Type B pancreatic cell (in vitro differentiated cells): ENCODE measurements at regions not wholly inside any gene's neighbourhood (a gene's known extent, or its start where the extent isn't known, plus 50 kb on each side); places are given as distances from the start of the nearest gene placed in this dataset.

Experiments used
- DNase-seq: peaks from one replicate; pipeline ENCODE4 v3.0.0; 2021; ENCODE audit warnings: mixed read lengths; ENCODE audit not compliant: unreplicated experiment; ENCODE audit errors: extremely low spot score
- H3K27ac Mint-ChIP-seq: 2 replicates; pipeline ENCODE4 v1.8.0; 2021; ENCODE audit warnings: mild to moderate bottlenecking, mixed read lengths
- H3K27me3 Mint-ChIP-seq: 2 replicates; pipeline ENCODE4 v1.8.0; 2021; ENCODE audit warnings: mixed read lengths
- H3K36me3 Mint-ChIP-seq: 2 replicates; pipeline ENCODE4 v1.8.0; 2021; ENCODE audit warnings: mixed read lengths
- H3K4me1 Mint-ChIP-seq: one replicate; pipeline ENCODE4 v1.8.0; 2021; ENCODE audit warnings: mixed read lengths; ENCODE audit not compliant: unreplicated experiment
- H3K4me3 Mint-ChIP-seq: 2 replicates; pipeline ENCODE4 v1.8.0; 2021; ENCODE audit warnings: mild to moderate bottlenecking, mixed read lengths
- H3K9me3 Mint-ChIP-seq: 2 replicates; pipeline ENCODE4 v1.8.0; 2021; ENCODE audit warnings: mixed read lengths
- TF ChIP-seq, protein P1 (sequence below): fragments of 200-600 bp; sonication (generic); conservative IDR thresholded peaks from 2 replicates; pipeline ENCODE4 v1.5.0; 2021; ENCODE audit warnings: antibody characterized with exemption, mild to moderate bottlenecking

DNA sequence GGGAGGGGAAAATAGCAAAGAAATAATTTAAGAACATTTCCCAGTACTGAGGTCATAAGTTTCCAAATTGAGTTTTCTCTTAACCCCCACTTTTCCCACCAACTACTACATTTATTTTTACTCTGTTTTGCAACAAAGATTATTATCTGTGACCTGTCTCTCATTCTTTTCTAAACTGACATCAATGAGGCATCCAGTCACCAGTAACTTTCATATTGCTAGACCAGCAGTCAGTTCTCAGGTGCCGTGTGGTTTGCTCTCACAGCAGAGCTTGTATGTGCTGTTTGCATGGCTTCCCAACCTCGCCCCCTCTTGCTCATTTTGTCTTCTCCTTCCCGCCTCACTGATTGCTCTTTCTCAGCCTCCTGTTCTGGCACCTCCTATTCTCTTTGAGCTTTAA lies 1091.3 kb downstream of the TBC1D22A start:
- DNase-seq = no peak
- Mint-ChIP-seq H3K9me3 (no peaks in the 10 kb centered on the region), H3K4me1 (peaks cover 4% of the 10 kb centered on the region), H3K27me3 (no peaks in the 10 kb centered on the region), H3K4me3 (no peak overlapping the region), H3K36me3 (no peaks in the 10 kb centered on the region), H3K27ac (no peak overlapping the region)
- TF ChIP-seq, protein P1, sequence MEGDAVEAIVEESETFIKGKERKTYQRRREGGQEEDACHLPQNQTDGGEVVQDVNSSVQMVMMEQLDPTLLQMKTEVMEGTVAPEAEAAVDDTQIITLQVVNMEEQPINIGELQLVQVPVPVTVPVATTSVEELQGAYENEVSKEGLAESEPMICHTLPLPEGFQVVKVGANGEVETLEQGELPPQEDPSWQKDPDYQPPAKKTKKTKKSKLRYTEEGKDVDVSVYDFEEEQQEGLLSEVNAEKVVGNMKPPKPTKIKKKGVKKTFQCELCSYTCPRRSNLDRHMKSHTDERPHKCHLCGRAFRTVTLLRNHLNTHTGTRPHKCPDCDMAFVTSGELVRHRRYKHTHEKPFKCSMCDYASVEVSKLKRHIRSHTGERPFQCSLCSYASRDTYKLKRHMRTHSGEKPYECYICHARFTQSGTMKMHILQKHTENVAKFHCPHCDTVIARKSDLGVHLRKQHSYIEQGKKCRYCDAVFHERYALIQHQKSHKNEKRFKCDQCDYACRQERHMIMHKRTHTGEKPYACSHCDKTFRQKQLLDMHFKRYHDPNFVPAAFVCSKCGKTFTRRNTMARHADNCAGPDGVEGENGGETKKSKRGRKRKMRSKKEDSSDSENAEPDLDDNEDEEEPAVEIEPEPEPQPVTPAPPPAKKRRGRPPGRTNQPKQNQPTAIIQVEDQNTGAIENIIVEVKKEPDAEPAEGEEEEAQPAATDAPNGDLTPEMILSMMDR = no peak

DNA sequence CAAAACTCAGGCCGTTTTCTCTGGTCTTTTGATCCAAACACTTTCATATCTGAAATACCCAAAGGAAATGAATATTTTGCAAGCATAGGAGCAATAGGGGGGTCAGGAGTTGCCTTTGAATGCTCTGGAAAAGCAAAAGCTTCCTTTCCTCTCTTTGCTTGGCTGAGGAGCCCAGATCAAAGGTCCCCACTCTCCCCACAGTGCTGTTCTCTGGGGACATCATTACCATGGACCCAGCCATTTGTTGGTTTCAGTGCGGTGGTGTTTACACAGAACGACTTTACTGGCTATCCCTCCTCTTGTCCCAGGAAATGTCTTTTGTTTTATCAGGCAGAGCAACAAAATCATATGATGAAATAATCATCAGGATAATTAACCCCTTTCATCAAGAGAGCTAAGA lies 1089.1 kb downstream of the TBC1D22A start:
- no peak overlapping the region for H3K4me3 Mint-ChIP-seq
- no peaks in the 10 kb centered on the region for H3K36me3 Mint-ChIP-seq
- TF ChIP-seq, protein P1 = no peak

DNA sequence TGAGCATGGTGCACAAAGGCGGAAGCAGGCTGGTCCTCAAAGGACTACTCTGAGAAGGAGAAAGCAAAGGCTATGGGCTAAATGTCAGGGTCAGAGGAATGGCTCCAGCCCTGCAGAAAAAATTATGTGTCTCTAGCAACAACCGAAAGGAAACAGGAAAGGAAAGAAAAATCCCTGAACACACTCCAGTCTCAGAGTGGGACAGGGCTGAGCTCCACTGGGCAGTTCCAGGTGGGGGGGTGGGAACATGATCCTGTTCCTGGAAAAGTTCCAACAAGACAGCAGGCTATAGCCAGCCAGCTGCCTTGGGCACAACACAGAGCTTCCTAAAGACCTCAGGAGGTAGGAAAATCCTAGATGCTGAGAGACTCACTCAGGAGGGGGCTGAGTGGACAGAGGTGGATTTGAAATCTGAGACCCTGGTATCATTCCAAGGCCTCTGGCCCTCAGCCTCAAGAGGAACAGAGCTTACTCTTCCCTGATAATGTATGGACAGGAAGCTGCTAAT lies 1088.2 kb downstream of the TBC1D22A start:
- Mint-ChIP-seq H3K4me1 (peaks cover 4% of the 10 kb centered on the region), H3K9me3 (no peaks in the 10 kb centered on the region), H3K27ac (no peak overlapping the region), H3K27me3 (no peaks in the 10 kb centered on the region), H3K4me3 (no peak overlapping the region), H3K36me3 (no peaks in the 10 kb centered on the region)
- TF ChIP-seq, protein P1 = no peak
- no peak for DNase-seq

More for the DNA sequence above, 1089.1 kb downstream of the TBC1D22A start:
- Mint-ChIP-seq H3K27me3 (no peaks in the 10 kb centered on the region), H3K27ac (no peak overlapping the region), H3K9me3 (no peaks in the 10 kb centered on the region), H3K4me1 (peaks cover 4% of the 10 kb centered on the region)
- no peak for DNase-seq

DNA sequence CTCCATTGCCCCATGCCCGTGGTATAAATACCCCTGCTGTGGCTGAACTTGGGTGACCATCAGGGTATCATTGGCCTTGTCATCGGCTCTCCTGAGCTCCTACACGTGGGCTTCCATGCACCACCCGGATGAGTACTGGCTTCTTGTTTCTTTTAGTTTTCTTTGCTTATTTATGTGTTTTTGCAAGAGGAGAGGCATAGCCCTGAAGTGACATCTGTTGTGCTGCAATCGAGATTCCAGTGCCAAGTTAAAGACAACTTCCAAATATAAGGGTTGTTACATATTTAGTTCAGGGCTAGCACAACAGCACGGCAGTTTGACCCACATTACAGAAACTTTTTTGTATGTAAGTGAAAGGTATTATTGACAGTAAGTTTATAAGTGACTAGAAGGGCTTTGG lies 1087.1 kb downstream of the TBC1D22A start:
- peaks cover 3% of the 10 kb centered on the region for H3K27me3 Mint-ChIP-seq

DNA sequence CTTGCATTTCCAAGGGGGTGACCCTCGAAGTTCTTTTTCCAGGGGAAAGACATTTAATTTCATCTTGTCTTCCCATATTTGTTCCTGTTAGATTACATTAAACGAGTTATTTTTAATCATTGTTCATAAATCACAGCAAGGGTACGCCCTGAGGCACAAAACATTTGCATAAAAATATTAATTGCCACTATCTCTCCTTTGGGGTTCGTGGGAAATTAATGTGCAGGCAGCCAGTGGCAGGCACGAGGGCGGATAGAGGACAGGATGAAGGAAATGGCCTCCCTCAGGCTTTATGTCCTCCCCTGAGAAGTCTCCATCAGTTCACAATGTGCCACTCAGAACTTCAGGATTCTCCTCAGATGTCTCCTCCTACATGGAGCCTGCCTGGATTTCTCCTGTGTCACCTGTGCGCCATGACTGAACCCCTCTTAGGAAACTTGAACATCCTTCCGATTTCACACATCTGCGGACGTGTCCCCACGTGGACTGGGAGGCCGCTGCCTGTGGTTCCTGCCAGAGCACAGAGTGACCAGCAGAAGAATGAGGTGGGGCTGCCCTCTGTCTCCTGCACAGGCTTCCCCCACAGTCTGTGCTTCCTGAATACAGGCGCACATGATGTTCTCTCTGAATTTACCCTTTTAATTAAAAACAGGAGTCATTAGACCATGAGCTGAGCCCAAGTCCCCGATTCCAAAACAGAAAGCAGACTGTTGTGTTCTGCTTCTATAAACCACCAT lies 1085.9 kb downstream of the TBC1D22A start:
- Mint-ChIP-seq H3K4me1 (peaks cover 4% of the 10 kb centered on the region), H3K4me3 (no peak overlapping the region), H3K36me3 (no peaks in the 10 kb centered on the region), H3K9me3 (no peaks in the 10 kb centered on the region), H3K27ac (no peak overlapping the region), H3K27me3 (peaks cover 3% of the 10 kb centered on the region)
- TF ChIP-seq, protein P1 = no peak
- no peak for DNase-seq

More for the DNA sequence above, 1087.1 kb downstream of the TBC1D22A start:
- no peak overlapping the region for H3K4me3 Mint-ChIP-seq
- no peaks in the 10 kb centered on the region for H3K36me3 Mint-ChIP-seq
- no peak for DNase-seq
- H3K9me3 Mint-ChIP-seq = no peaks in the 10 kb centered on the region
- no peak overlapping the region for H3K27ac Mint-ChIP-seq
- H3K4me1 Mint-ChIP-seq = peaks cover 4% of the 10 kb centered on the region
- TF ChIP-seq, protein P1 = no peak
